Motor neuron (in vitro differentiated cells): ENCODE measurements at regions not wholly inside any gene's neighbourhood (a gene's known extent, or its start where the extent isn't known, plus 50 kb on each side); places are given as distances from the start of the nearest gene placed in this dataset.
A peak's percentile ranks its signal among the peaks of the same experiment; 100 is the strongest.

ENCODE experiments used
- ATAC-seq, 8 experiments: fragments of 200-7000 bp; cut with Tn5 transposase; replicated peaks in 6 of 8; 2 replicates each; pipeline ENCODE4 v1.8.0; 2021; ENCODE audit warnings: mild to moderate bottlenecking in 8 of 8, moderate library complexity in 8 of 8
- H3K27ac ChIP-seq, 2 donors: fragments of 250-450 bp; sonication (Bioruptor Pico); 2 replicates each; pipeline ENCODE4 v1.9.0; 2021; ENCODE audit warnings: antibody characterized with exemption in 2 of 2, mild to moderate bottlenecking in 2 of 2, moderate library complexity in 1 of 2
- H3K4me1 ChIP-seq, 2 donors: fragments of 250-450 bp; sonication (Bioruptor Pico); replicated peaks in 1 of 2; 2 replicates each; pipeline ENCODE4 v1.6.1; 2021; ENCODE audit warnings: antibody characterized with exemption in 2 of 2, mild to moderate bottlenecking in 2 of 2, moderate library complexity in 1 of 2
- H3K4me3 ChIP-seq, 5 donors: fragments of 250-450 bp; sonication (Bioruptor Pico); 2 replicates each; pipeline ENCODE4 v1.9.0; 2021; ENCODE audit warnings: antibody characterized with exemption in 5 of 5, mild to moderate bottlenecking in 5 of 5, moderate library complexity in 4 of 5
- WGBS, 10 experiments: fragments of 450-650 bp; shearing (Covaris generic); methylation state at CpG; one replicate each; pipeline ENCODE4 v1.0.0; 2022; 5-methylcytosine and 5-hydroxymethylcytosine counted together
- in situ Hi-C, 9 experiments: fragments of 400-800 bp; cut with MboI; loops; one replicate each; pipeline ENCODE4 v1.15.0; 2021; ENCODE audit warnings: low sequenced_read_pairs in 9 of 9, low pct_unique_long_range_greater_than_20kb in 2 of 9; ENCODE audit not compliant: unreplicated experiment in 9 of 9

DNA sequence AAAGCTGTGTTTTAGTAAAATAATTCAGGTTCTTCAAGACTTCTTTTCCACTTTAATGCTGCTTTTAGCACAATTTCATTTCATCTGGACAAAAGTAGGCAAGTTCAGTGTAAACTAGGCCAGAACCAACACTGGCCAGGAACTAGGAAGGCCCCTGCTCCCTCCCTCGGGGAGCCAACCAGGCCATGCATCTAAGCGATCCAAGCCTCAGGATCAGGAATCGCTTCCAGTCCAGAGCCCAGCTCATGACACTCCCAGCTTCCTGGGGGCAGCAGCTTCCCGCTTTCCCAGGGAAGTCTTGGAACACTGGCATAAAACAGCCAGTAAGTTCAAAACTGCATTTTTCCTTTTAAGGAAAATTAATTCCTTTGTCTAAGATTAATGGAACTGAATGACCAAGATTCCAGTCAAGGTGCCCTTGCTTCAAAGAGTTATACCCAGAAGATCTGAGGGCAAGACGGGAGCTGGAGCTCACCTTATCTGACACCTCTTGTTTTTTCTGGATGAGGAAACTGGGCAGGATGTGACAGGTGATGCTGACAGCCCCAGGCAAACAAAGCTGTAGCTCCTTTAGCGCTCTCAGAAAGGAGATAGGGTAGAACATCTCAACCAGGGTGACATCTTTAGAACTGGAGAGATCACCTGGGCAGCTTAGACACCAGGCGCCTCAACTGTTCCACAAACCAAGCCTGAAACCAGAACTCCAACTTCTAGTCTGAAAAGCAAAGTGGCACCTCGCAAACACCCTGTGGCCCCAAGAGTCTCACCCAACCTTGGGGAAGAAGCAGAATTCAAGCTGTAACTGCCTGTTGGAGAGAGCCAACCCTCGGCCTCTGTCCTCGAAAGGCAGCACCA is 61.4 kb upstream of the PNMA1 start:
- no peak overlapping the region for H3K27ac ChIP-seq
- 56 to 100% (median 89%) methylated on average over 2 to 6 of the region's 10 CpGs; no CpG with 5 or more reads in 2 of the 10 experiments for WGBS, 10 experiments
- peaks cover 10 to 14% of the 10 kb centered on the region in 2 donors for H3K4me1 ChIP-seq
- no peak for ATAC-seq
- H3K4me3 ChIP-seq: no peak overlapping the region
- in situ Hi-C loops: no loop called here

DNA sequence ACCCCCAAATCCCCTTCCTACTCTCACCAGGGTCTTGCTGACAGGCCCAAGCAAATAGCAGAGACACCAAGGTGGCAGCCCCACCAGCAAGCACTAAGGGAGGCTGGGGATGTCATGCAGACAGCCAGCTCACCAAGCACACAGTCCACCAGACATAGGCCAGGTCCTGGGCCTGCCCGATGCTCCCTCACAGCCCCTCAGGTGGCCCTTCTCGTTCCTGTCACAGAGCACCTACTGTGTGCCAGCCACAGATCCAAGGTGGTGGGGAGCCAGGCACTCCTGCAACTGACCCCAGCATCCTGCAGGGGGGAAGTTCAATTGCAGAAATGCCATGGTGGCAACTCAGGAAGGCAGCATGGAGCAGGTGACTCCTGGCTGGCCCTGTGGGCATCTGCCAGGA is 60.5 kb upstream of the PNMA1 start:
- no peak for ATAC-seq
- in situ Hi-C loops: no loop called here
- peaks cover 10 to 14% of the 10 kb centered on the region in 2 donors for H3K4me1 ChIP-seq
- H3K27ac ChIP-seq: no peak overlapping the region
- WGBS, 10 experiments: 60 to 84% (median 65%) methylated on average over 1 to 2 of the region's 2 CpGs; no CpG with 5 or more reads in 7 of the 10 experiments
- H3K4me3 ChIP-seq: no peak overlapping the region

DNA sequence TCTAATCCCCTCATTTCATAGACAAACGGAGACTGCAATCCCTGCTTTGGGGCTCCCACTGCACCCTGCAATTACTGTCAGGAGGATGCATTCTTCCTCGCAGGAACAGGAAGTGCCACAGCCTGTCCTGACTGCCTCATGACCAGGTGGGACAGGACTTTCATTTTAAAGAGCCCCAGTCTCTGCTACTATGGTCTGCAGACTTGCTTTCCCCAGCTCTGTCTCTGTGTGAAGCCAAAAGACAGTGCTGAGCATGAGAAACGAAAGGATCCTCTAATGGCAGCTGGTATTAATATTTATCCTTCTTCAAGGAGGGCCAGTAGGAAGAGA is 60.0 kb upstream of the PNMA1 start:
- ATAC-seq: no peak
- no peak overlapping the region for H3K27ac ChIP-seq
- peaks cover 10 to 17% of the 10 kb centered on the region in 2 donors for H3K4me1 ChIP-seq
- in situ Hi-C loops: no loop called here
- H3K4me3 ChIP-seq: no peak overlapping the region
- WGBS, 10 experiments: 90 to 100% (median 100%) methylated on average over 1 to 2 of the region's 3 CpGs; no CpG with 5 or more reads in 7 of the 10 experiments

GRCh38 chr14:73773441-73774240 is 59.5 kb upstream of the PNMA1 start:
- no peak overlapping the region for H3K4me3 ChIP-seq
- ATAC-seq: no peak
- peaks cover 13 to 21% of the 10 kb centered on the region in 2 donors for H3K4me1 ChIP-seq
- in situ Hi-C loops: no loop called here
- H3K27ac ChIP-seq: no peak overlapping the region
- WGBS, 10 experiments: 83 to 100% (median 93%) methylated on average over 1 to 8 of the region's 11 CpGs; no CpG with 5 or more reads in 4 of the 10 experiments

DNA sequence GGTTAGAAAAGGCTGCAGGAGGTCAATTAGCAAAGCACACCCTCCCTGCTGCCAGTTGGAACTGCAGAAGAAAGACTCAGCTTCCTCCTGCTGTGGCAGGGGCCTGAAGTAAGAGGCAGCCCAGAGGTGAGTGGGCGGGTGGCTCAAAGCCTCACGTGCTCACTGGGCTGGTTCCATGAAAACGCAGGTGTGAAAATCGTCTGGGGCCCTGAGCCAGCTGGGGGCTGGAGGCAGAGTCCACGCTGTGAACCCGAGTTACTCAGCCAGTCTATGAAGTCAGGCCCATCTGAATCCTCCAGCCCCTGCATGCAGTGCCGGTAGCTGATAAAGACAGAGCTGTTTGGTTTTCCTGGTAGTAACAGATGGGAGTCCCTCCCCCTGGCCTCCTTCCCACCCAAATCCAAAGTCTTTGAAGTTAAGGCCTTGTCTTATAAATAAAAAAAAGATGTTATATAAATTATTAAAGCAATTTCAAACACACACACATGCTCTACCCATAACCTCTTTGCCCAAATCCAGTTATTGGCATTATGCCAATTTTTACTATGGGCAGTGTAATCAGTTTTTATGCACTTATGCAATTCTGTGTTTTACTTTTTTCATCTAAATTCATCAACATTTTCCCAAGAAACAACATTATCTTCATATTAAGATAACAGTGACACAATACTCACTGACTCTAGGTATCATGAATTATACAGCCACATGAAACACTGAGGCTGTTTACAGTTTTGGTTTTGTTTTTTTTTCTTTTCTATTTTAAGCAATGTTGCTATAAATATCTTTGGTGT is 57.9 kb upstream of the PNMA1 start:
- Histone ChIP-seq H3K27ac (peak overlapping the region in 1 of 2 donors; percentile 11), H3K4me1 (peaks cover 13 to 21% of the 10 kb centered on the region in 2 donors), H3K4me3 (no peak overlapping the region)
- ATAC-seq: peak; percentile 78 to 91 (median 86)
- WGBS, 10 experiments: 28% methylated on average over 4 of the region's 7 CpGs; no CpG with 5 or more reads in 9 of the 10 experiments
- in situ Hi-C loops: no loop called here

DNA sequence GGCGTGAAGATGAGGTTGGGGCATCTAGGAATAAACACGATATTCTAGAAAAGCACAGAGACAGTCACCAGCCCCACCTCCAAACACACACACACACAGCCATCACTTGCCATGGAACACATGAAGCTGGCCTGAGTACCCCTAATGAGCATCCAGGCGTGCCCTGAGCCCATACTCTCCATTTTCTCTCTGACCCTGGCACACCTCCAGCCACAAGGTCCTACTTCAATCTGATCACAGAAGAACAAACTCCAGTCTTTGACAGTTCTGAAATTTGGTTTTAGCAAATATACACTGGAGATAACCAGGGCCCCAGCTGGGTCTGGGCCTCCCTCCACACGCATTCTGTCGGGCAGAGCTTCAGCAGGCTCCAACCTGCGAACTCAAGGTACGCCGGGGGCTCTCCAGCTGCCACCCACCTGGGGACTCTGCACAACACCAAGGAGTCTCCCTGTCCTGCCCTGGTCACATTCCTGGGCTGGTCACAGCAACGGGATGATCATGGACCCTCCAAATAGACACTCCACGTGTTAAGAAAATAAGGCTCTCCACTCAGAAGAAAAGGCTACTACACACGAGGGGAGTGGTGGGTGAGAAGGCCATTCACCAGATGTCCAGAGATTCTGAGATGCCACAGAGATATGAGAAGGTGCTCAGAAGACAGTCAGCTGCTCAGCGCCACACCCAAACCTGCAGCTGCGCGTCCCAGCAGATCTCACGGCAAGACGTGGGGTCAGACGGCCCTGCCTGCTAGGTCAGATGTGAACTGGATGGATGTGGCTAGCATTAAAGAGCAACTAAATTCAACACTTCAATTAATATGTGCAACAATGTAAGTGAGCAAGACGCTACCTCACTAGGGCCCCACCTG is 57.0 kb upstream of the PNMA1 start:
- WGBS, 10 experiments: 56 to 100% (median 71%) methylated on average over 1 to 7 of the region's 18 CpGs; no CpG with 5 or more reads in 3 of the 10 experiments
- no peak for ATAC-seq
- H3K4me1 ChIP-seq: peaks cover 13 to 21% of the 10 kb centered on the region in 2 donors
- in situ Hi-C loops: no loop called here
- H3K27ac ChIP-seq: peak overlapping the region in 1 of 2 donors; percentile 11
- H3K4me3 ChIP-seq: no peak overlapping the region

GRCh38 chr14:73768107-73768506 is 53.9 kb upstream of the PNMA1 start:
- Histone ChIP-seq H3K4me1 (peaks cover 13 to 23% of the 10 kb centered on the region in 2 donors), H3K4me3 (no peak overlapping the region), H3K27ac (no peak overlapping the region)
- 43 to 100% (median 80%) methylated on average over 1 to 4 of the region's 4 CpGs; no CpG with 5 or more reads in 3 of the 10 experiments for WGBS, 10 experiments
- ATAC-seq: no peak
- in situ Hi-C loops: no loop called here

DNA sequence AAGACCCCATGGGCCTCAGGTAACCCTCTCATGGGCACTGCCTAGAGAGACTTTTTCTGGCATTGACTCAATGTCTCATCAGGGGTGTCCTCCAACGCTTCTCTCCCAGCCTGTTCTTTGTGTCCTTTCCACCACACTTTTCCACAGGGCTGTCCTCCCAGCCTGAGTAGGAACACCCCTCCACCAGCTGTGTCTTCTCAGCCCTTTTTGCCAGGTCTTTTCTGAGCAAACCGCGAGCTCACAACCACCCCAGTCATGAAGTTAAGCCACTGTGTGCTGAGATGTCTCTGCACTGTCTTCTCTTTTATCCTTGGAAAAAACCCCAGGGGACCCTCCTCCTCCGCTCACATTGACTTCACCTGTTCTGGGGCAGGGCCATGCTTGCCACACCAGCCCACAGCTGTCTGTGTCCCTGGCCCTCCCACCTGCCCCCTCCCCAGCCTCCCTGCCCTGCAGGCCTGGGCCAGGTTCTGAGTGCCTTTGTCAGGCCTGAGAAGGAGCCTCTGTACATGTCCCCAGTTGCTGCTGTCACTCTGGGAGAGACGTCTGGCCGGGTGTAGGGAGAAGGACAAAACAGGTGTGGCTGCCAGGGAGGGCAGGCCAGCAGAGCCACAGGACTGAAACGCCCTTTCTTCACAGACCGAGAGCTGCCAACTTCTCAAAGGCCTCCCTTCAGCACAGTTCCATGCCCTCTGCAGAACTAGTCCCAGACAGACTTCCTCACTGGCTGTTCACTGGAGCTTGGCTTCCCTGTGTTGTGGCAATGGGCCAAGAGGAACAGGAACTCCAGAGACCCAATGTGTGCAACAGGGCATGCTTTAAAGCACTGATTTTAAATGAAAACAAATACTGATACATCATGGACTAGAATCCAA is 50.5 kb upstream of the PNMA1 start:
- Histone ChIP-seq H3K4me1 (peaks cover 20 to 34% of the 10 kb centered on the region in 2 donors), H3K4me3 (no peak overlapping the region), H3K27ac (no peak overlapping the region)
- ATAC-seq: no peak
- 20 to 100% (median 63%) methylated on average over 1 to 4 of the region's 8 CpGs; no CpG with 5 or more reads in 4 of the 10 experiments for WGBS, 10 experiments
- in situ Hi-C loops: no loop called here
